HepG2 (cell line): ENCODE measurements at regions not wholly inside any gene's neighbourhood (a gene's known extent, or its start where the extent isn't known, plus 50 kb on each side); places are given as distances from the start of the nearest gene placed in this dataset.

ENCODE experiments used
- CTCF ChIP-seq: sonication (generic); formaldehyde crosslinking; IDR thresholded peaks from 2 replicates; pipeline ENCODE4 v1.5.0; 2020; ENCODE audit warnings: mild to moderate bottlenecking, missing genetic modification reagents, moderate library complexity
- POLR2A ChIP-seq, 2 experiments: IDR thresholded peaks; 2 replicates each; pipeline ENCODE4 v1.6.1; 2011; ENCODE audit warnings: low read depth in 2 of 2, low read length in 2 of 2, mild to moderate bottlenecking in 1 of 2, moderate library complexity in 1 of 2; ENCODE audit not compliant: insufficient read depth in 1 of 2
- RBM39 ChIP-seq: fragments of 200-400 bp; formaldehyde crosslinking; IDR thresholded peaks from one replicate; pipeline ENCODE4 v1.6.1; 2018; ENCODE audit warnings: antibody characterized with exemption, mild to moderate bottlenecking, low read depth, low read length; ENCODE audit not compliant: poor library complexity, severe bottlenecking
- SIN3A ChIP-seq: IDR thresholded peaks from 2 replicates; pipeline ENCODE4 v1.6.1; 2011; ENCODE audit warnings: low read depth, mild to moderate bottlenecking, control low read depth, low read length, borderline replicate concordance
- TFE3 ChIP-seq: IDR thresholded peaks from 2 replicates; pipeline ENCODE4 v1.6.1; 2016
- ZNF670 ChIP-seq: sonication (generic); formaldehyde crosslinking; IDR thresholded peaks from 2 replicates; pipeline ENCODE4 v1.8.0; 2022; ENCODE audit warnings: mild to moderate bottlenecking, missing genetic modification reagents, borderline replicate concordance

- TF ChIP-seq POLR2A (IDR thresholded peaks at IDR 0.05; ENCODE audit: insufficient read depth in 1 of 2, low read depth in 2 of 2, low read length in 2 of 2) (no peak), SIN3A (no peak), ZNF670 (no peak), TFE3 (CRISPR knock-in tag) (no peak), RBM39 (no peak), CTCF (CRISPR knock-in tag) (no peak)
Measured at GRCh38 chr17:70794738-70795137, 625.4 kb downstream of the KCNJ2 start.
